OCI-LY3 (cell line): ENCODE measurements at regions not wholly inside any gene's neighbourhood (a gene's known extent, or its start where the extent isn't known, plus 50 kb on each side); places are given as distances from the start of the nearest gene placed in this dataset.

Experiments used
- CTCF ChIP-seq: fragments of 200-600, 300-600 bp; sonication (generic); IDR thresholded peaks from 2 replicates; pipeline ENCODE4 v1.5.1; 2014; ENCODE audit warnings: antibody characterized with exemption, low read length, low read depth
- EZH2phosphoT487 ChIP-seq: fragments of 200-600 bp; shearing (Covaris generic); IDR thresholded peaks from 2 replicates; pipeline ENCODE4 v1.6.1; 2018; ENCODE audit warnings: antibody characterized with exemption, mixed run types, low read depth

GRCh38 chr2:185939858-185940257 lies 201.3 kb downstream of the FSIP2 start:
- no peak for TF ChIP-seq CTCF
- no peak for TF ChIP-seq EZH2phosphoT487
